Inflammatory macrophage treated with lipopolysaccharide for 1 hour (primary cell): ENCODE measurements at regions not wholly inside any gene's neighbourhood (a gene's known extent, or its start where the extent isn't known, plus 50 kb on each side); places are given as distances from the start of the nearest gene placed in this dataset.

Source experiments
- DNase-seq, 2 donors: peaks; one replicate each; pipeline ENCODE4 v3.0.0-alpha.2; 2020 to 2022

GRCh38 chr9:29656641-29657406 is 2083.5 kb upstream of the C9orf72 start:
- no peak for DNase-seq

- no peak for DNase-seq
Measured at GRCh38 chr9:29657821-29658220, 2084.5 kb upstream of the C9orf72 start.

DNA sequence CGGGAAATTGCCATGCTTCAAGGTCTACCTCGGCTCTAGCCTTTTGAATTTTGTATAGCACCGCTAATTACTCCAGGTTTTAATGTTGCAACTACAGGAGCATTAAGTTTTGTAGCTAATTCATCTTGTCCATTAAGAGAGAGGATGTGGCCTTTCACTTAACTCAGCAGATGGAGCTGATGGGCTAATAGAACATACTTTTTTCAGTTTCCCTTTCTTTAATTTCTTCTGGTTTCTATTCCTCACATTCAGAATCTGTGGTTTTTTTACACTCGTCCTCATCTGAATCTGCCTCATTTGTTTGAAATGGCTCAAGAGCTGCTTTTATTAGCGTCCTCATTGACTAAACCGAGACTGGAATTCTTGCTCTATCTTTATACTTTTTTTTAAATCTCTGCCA is 2085.7 kb upstream of the C9orf72 start:
- no peak for DNase-seq

DNA sequence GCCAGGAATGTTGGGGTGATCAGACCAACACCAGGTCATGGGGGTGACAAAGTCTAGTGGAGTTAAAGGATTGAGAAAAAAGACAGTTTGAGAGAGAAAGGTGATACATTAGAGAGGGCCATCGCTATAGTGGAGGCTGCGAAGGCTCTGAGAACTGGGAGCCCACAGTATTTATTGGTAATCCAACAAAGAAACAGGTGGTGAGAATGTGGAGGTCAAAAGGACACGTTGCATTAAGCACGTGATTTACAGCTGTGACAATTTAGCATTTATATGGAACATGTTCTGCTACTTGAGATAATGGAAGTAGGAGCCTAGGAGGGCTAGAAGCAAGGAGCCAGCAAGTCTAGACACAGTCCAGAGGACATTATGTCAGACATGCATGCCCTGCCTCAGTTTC is 2086.5 kb upstream of the C9orf72 start:
- no peak for DNase-seq

GRCh38 chr9:29668732-29669131 is 2095.5 kb upstream of the C9orf72 start:
- DNase-seq: no peak

DNA sequence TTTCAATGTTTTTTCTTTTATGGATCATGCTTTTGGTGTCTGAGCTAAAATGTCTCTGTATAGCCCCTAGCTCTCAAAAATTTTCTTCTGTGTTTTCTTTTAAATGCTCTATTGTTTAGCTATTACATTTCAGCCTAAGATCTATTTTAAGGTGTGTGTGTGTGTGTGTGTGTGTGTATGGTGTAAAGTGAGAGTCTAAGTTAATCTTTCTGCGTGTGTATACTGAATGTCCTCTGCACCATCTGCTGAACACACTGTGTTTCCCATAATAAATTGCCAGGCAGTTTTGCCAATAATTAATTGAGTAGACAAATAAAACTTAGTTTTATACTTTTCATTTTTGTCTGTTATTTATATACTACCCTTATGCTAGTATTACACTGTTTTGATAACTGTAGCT is 2096.3 kb upstream of the C9orf72 start:
- DNase-seq: no peak

DNA sequence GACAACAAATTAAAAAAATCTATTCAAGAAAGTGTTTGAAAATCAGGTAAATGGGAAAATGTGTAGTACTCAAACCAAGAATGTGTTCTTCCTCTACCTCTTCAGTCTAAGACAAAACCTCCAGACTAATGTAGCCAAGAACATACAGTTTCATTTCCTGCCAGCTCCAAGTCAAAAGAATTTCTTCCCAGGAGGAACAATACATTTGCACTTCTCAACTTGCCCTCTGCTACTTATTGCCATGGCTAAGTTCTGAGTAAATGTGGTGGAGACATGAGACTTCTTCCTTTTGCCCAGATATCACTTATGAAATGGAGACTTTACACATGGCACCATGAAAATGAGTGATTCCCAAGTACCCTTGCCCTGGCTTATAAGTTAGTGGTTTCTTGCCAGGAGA is 2112.2 kb upstream of the C9orf72 start:
- no peak for DNase-seq

DNA sequence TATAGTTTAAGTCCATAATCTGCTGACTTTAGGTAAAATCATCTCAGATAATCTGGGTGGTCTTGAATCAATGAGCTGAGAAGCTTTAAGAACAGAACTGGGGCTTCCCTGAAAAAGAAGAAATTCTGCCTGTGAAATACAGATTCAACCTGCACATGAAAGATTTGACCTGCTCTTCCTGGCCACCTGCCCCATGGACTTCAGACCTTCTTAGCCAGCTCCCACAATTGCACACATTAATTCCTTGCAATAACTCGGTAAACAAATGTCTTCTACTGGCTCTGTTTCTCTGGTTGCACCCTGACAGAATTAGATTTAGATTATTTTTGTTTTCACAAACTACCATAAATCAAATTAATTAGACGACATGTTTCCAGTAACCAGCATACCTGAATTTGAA is 2117.9 kb upstream of the C9orf72 start:
- DNase-seq: no peak

DNA sequence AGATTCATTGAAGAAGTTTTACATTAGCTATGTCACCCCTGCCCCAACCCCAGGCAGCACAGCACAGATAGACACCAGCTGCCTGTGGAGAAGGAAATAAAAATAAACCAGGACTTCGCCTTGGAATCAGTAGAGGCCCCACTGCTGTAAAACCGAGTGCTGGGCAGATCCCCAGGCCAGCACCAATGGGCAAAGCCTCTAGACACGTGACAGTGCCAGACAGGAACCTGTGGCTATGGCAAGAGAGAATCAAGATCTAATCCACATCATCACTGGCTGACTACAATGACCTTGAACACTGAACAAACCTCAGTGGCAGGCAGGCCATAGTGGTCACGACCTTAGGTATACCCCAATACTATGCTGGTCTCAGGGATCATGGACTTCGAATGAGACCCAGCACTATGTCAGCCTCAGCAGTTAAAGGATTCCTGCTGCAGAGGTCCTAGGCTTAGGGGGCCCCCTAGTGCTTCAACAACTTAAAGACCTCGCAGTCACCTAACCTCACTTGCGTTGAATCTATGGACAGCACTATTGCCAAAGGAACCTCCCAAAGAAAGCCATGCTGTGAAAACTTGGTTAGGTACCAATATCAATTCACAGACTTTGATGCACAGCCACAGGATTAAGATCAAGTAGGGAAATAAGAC is 2118.6 kb upstream of the C9orf72 start:
- DNase-seq: peak; percentile 2 to 8

DNA sequence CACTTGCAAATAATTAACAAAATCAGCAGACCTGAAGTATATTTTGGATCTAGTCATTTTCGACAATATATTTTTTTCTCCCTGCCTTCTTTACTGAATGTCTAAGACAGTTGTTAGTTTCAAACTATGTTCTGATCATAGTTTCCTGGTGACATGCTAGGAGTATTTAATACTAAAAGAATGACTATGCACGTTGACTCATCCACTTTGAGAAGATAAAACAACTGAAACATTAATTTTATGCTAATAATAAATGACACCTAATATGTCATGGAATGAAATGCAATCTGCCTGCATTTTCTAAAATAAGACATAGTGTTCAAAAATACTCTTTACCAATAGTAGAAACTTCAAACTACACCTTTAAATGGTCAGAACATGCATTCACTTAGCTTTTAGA is 2123.7 kb upstream of the C9orf72 start:
- no peak for DNase-seq

DNA sequence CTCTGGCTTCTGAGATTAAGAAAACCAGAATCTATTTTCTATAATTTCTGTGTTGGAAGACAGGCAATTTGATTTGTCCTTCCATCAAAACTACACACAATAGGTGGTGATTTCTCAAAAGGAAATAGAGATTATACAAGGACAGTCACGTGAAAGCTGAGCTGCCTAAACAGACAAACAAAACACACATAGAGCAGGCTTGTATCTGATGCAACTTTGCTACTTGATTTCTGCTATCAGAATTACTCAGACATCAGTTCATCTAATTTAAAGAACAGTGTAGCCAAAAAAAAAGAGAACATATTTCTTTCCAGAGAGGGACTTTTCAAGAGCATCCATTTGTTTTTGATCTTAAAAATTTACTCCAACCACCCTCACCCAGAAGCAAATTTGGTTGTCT is 2128.3 kb upstream of the C9orf72 start:
- no peak for DNase-seq

DNA sequence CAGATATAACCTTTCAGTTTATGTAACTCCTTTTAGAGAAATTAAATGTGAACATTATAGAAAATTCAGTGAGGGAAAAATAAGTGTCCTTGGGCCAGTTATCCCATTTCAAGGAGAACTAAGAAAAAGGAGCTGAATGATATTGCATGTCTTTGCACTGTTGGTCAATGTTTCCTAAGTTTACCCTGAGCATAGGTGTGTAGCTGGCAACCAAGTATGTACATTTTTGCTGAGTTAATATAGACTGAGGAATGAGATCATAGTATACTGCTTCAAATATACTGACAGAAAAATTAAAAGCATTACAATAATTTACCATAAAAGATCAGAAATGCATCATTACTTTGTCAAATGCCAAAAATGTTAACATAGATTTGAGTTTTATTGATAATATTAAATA is 2128.7 kb upstream of the C9orf72 start:
- DNase-seq: no peak

DNA sequence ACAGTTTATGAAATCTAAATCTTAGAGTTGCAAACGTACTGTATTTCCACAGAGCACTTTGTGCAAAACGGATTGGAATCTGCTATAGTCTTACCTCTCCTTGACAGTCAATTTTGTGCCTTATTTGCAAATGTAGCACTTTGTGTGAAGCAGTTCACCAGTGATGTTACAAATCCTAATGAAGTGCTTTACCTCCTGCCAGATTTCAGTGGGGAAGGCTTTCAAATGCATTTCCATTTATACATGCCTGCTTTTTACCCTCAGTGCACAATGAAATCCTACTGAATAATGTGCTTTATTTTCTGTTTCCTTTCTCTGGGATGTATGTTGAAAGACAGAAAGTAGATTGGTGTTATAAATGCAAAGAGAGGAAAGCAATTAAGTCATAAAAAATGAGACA is 2141.6 kb upstream of the C9orf72 start:
- DNase-seq: no peak

GRCh38 chr9:29717631-29718030 is 2144.3 kb upstream of the C9orf72 start:
- no peak for DNase-seq

DNA sequence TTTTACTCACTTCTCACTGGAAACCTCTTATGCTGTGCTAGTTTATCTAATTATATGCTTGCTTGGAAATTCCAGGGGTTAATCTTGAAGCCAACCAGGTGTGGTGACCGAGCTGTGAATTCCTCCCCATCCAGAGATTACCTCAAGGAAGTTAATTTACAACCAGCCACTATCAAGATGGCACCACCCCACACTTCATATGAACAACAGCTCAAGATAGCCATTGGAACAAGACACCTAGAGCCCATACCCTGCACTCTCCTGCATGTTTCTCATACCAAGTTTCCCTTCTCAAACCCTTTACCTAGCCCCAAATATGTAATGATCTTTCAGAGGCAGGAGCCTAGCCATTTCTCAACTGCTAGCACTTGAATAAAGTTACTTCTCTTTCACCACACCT is 2156.9 kb upstream of the C9orf72 start:
- no peak for DNase-seq

GRCh38 chr9:29740518-29740917 is 2167.2 kb upstream of the C9orf72 start:
- no peak for DNase-seq

- no peak for DNase-seq
Measured at GRCh38 chr9:29741169-29741568, 2167.9 kb upstream of the C9orf72 start.

GRCh38 chr9:29750062-29750461 is 2176.8 kb upstream of the C9orf72 start:
- no peak for DNase-seq

- no peak for DNase-seq
Measured at GRCh38 chr9:29751226-29751625, 2177.9 kb upstream of the C9orf72 start.

DNA sequence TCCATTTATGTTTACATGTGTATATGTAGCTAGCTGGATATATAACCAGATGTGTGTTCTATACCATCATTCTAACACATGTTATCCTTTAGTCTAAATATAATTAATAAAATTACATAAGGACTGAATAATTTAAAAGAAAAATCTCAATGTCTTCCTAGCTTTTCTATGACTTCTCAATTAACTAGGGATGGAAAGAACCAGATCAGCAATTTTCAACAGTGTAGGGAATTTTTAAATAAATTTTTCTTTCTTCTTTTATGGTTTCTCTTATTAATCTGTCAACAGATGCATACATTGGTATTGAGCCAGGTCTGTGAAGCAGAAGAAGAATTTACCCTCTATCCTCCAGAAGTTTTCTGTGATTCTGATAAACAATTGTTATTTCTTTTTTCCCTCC is 2180.4 kb upstream of the C9orf72 start:
- no peak for DNase-seq

DNA sequence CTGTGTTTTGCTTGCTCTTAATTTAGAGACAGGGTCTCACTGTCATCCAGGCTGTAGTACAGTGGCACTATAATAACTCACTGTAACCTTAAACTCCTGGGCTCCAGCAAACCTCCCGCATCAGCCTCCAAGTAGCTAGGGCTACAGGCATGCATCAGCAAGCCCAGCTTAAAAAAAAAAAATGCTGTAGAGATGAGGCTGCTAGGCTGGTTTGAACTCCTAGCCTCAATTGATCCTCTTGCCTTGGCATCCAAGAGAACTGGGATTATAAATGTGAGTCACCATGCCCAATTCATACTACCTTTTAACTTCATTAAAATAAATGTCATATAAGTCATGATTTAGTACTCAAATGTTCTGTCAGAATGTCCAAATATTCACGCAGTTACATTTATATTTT is 2195.7 kb upstream of the C9orf72 start:
- no peak for DNase-seq

DNA sequence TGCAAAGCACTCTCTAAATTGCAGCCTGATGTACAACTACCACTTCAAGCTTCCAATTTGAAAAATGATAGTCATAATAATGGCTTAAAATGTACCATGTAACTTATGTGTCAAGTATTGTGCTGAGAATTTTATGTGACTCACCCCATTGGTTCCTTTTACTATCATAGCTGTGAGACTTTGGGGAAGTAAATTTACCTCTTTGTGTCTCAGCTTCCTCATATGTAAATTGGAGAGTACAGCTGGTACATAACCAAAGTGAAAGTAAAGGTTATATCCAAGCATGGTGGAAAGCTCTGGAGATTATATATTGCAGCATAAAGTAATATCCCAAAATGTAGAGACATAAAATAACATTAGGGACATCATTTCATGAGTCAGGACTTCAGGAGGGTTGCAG is 2200.4 kb upstream of the C9orf72 start:
- peak; percentile 1 to 11 for DNase-seq

DNA sequence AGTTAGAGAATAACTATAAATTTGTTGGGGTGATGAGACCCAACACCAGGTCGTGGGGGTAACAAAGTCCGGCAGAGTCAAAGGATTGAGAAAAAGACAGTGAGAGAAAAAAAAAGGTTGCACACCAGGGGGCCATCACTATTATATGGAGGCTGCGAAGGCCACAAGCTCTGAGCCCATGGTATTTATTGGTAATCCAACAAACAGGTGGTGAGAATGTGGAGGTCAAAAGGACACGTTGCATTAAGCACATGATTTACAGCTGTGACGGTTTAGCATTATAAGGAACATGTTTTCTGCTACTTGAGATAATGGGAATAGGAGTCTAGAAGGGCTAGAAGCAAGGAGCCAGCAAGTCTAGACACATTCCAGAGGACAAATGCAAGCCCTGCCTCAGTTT is 2202.2 kb upstream of the C9orf72 start:
- DNase-seq: no peak

- no peak for DNase-seq
Measured at GRCh38 chr9:29778281-29778849, 2205.1 kb upstream of the C9orf72 start.

- DNase-seq: no peak
Measured at GRCh38 chr9:29793970-29794369, 2220.7 kb upstream of the C9orf72 start.
